H9 (cell line): ENCODE measurements at regions not wholly inside any gene's neighbourhood (a gene's known extent, or its start where the extent isn't known, plus 50 kb on each side); places are given as distances from the start of the nearest gene placed in this dataset.

ENCODE experiments used
- DNase-seq: peaks from one replicate; pipeline ENCODE4 v3.0.0-alpha.2; 2017
- H2AFZ ChIP-seq: one replicate; pipeline ENCODE4 v1.6.1; 2013; ENCODE audit warnings: mild to moderate bottlenecking, low read length, control low read depth, moderate library complexity
- H2AK5ac ChIP-seq: 2 replicates; pipeline ENCODE4 v1.6.1; 2013; ENCODE audit warnings: low read length, control low read depth, mixed read lengths; ENCODE audit not compliant: insufficient read length
- H2BK120ac ChIP-seq: one replicate; pipeline ENCODE4 v1.6.1; 2013; ENCODE audit warnings: low read depth, mild to moderate bottlenecking, low read length, control low read depth, inconsistent platforms; ENCODE audit not compliant: poor library complexity, severe bottlenecking
- H2BK12ac ChIP-seq: 2 replicates; pipeline ENCODE4 v1.6.1; 2013; ENCODE audit warnings: low read length, control low read depth, mixed read lengths, low read depth; ENCODE audit not compliant: insufficient read length
- H2BK15ac ChIP-seq: 2 replicates; pipeline ENCODE4 v1.6.1; 2013; ENCODE audit warnings: low read depth, low read length, control low read depth
- H2BK20ac ChIP-seq: one replicate; pipeline ENCODE4 v1.6.1; 2013; ENCODE audit warnings: low read depth, mild to moderate bottlenecking, low read length, control low read depth, inconsistent platforms; ENCODE audit not compliant: poor library complexity, severe bottlenecking
- H2BK5ac ChIP-seq: 2 replicates; pipeline ENCODE4 v1.6.1; 2013; ENCODE audit warnings: low read length, control low read depth, mixed read lengths; ENCODE audit not compliant: insufficient read length
- H3K14ac ChIP-seq: 2 replicates; pipeline ENCODE4 v1.6.1; 2013; ENCODE audit warnings: low read length, control low read depth; ENCODE audit not compliant: insufficient read depth
- H3K18ac ChIP-seq: 2 replicates; pipeline ENCODE4 v1.6.1; 2013; ENCODE audit warnings: low read depth, mild to moderate bottlenecking, mixed read lengths, low read length, control low read depth; ENCODE audit not compliant: insufficient read length
- H3K23ac ChIP-seq: 2 replicates; pipeline ENCODE4 v1.6.1; 2013; ENCODE audit warnings: low read length, control low read depth, mixed read lengths, low read depth; ENCODE audit not compliant: insufficient read length
- H3K23me2 ChIP-seq: 2 replicates; pipeline ENCODE4 v1.6.1; 2013; ENCODE audit warnings: low read depth, mild to moderate bottlenecking, mixed read lengths, low read length, control low read depth; ENCODE audit not compliant: insufficient read length, poor library complexity, severe bottlenecking
- H3K27ac ChIP-seq: 2 replicates; pipeline ENCODE4 v1.5.1; 2013; ENCODE audit warnings: low read length, control low read depth, mixed read lengths, low read depth; ENCODE audit not compliant: insufficient read length
- H3K27me3 ChIP-seq: 2 replicates; pipeline ENCODE4 v1.6.1; 2013; ENCODE audit warnings: low read length, control low read depth, inconsistent platforms; ENCODE audit not compliant: insufficient read depth
- H3K4ac ChIP-seq: 2 replicates; pipeline ENCODE4 v1.6.1; 2013; ENCODE audit warnings: low read depth, mild to moderate bottlenecking, control low read depth, inconsistent platforms, low read length, moderate library complexity
- H3K4me1 ChIP-seq: 2 replicates; pipeline ENCODE4 v1.6.1; 2013; ENCODE audit warnings: low read length, control low read depth, inconsistent platforms; ENCODE audit not compliant: insufficient read depth
- H3K4me2 ChIP-seq: 2 replicates; pipeline ENCODE4 v1.6.1; 2013; ENCODE audit warnings: low read length, control low read depth, mixed read lengths; ENCODE audit not compliant: insufficient read length, insufficient read depth
- H3K56ac ChIP-seq: 2 replicates; pipeline ENCODE4 v1.6.1; 2013; ENCODE audit warnings: low read depth, mild to moderate bottlenecking, mixed read lengths, low read length, control low read depth; ENCODE audit not compliant: insufficient read length
- H3K79me1 ChIP-seq: 2 replicates; pipeline ENCODE4 v1.6.1; 2013; ENCODE audit warnings: low read depth, mild to moderate bottlenecking, moderate library complexity, low read length, control low read depth, inconsistent platforms; ENCODE audit not compliant: insufficient read depth, poor library complexity, severe bottlenecking
- H3K79me2 ChIP-seq: 2 replicates; pipeline ENCODE4 v1.6.1; 2013; ENCODE audit warnings: low read length, control low read depth, inconsistent platforms; ENCODE audit not compliant: insufficient read depth
- H3K9ac ChIP-seq: 2 replicates; pipeline ENCODE4 v1.6.1; 2013; ENCODE audit warnings: low read length, control low read depth, mixed read lengths; ENCODE audit not compliant: insufficient read length; ENCODE audit errors: extremely low read depth
- H3K9me3 ChIP-seq: one replicate; pipeline ENCODE4 v1.6.1; 2013; ENCODE audit warnings: low read depth, low read length, inconsistent platforms; ENCODE audit not compliant: control insufficient read depth
- H3T11ph ChIP-seq: one replicate; pipeline ENCODE4 v1.6.1; 2013; ENCODE audit warnings: mild to moderate bottlenecking, low read length, control low read depth, inconsistent platforms
- H4K20me1 ChIP-seq: one replicate; pipeline ENCODE4 v1.6.1; 2013; ENCODE audit not compliant: control insufficient read depth, insufficient read length, insufficient read depth
- H4K5ac ChIP-seq: 2 replicates; pipeline ENCODE4 v1.6.1; 2013; ENCODE audit warnings: low read depth, mild to moderate bottlenecking, mixed read lengths, low read length, control low read depth; ENCODE audit not compliant: insufficient read length
- H4K8ac ChIP-seq: replicated peaks from 2 replicates; pipeline ENCODE4 v1.6.1; 2013; ENCODE audit warnings: low read length, control low read depth, mixed read lengths, low read depth; ENCODE audit not compliant: insufficient read length
- H4K91ac ChIP-seq: 2 replicates; pipeline ENCODE4 v1.6.1; 2013; ENCODE audit warnings: low read depth, mild to moderate bottlenecking, moderate library complexity, mixed read lengths, low read length, control low read depth; ENCODE audit not compliant: insufficient read length
- H3K27ac Mint-ChIP-seq, 3 experiments: 2 replicates in 2 of 3; 3 replicates in 1 of 3; pipeline ENCODE4 v1.8.0; 2020 to 2021; ENCODE audit warnings: mixed read lengths in 3 of 3, mild to moderate bottlenecking in 1 of 3, moderate library complexity in 1 of 3
- H3K27me3 Mint-ChIP-seq: 2 replicates; pipeline ENCODE4 v1.8.0; 2021; ENCODE audit warnings: low read depth, mild to moderate bottlenecking, moderate library complexity, mixed read lengths
- H3K36me3 Mint-ChIP-seq, 3 experiments: 2 replicates in 2 of 3; 3 replicates in 1 of 3; pipeline ENCODE4 v1.8.0; 2020 to 2021; ENCODE audit warnings: low read depth in 3 of 3, mixed read lengths in 3 of 3; ENCODE audit not compliant: insufficient read depth in 1 of 3
- H3K4me1 Mint-ChIP-seq, 2 experiments: 2 replicates each; pipeline ENCODE4 v1.8.0; 2020; ENCODE audit warnings: mixed read lengths in 2 of 2
- H3K4me3 Mint-ChIP-seq, 2 experiments: 2 replicates in 1 of 2; 3 replicates in 1 of 2; pipeline ENCODE4 v1.8.0; 2020 to 2021; ENCODE audit warnings: mild to moderate bottlenecking in 2 of 2, mixed read lengths in 2 of 2, moderate library complexity in 1 of 2
- H3K9me3 Mint-ChIP-seq, 2 experiments: 2 replicates in 1 of 2; 3 replicates in 1 of 2; pipeline ENCODE4 v1.8.0; 2020; ENCODE audit warnings: mild to moderate bottlenecking in 2 of 2, mixed read lengths in 2 of 2, moderate library complexity in 1 of 2
- CTCF ChIP-seq: fragments of 200-600 bp; sonication (generic); conservative IDR thresholded peaks from 3 replicates; pipeline ENCODE4 v1.8.0; 2021; ENCODE audit warnings: antibody characterized with exemption, mild to moderate bottlenecking
- WGBS: extraction: QIAGEN DNeasy Blood & Tissue Kit; methylation state at CpG from one replicate; pipeline ENCODE4 v1.1.7; 2013; ENCODE audit warnings: missing lambda C conversion rate, low lambda C conversion rate, mixed read lengths; ENCODE audit not compliant: insufficient read length; ENCODE audit errors: extremely low coverage; 5-methylcytosine and 5-hydroxymethylcytosine counted together

- no peak overlapping the region for H3K4ac ChIP-seq
Observed at GRCh38 chr2:237184919-237185552, 99.3 kb downstream of the COPS8 start.

More at GRCh38 chr2:237184919-237185552, 99.3 kb downstream of the COPS8 start:
- Mint-ChIP-seq H3K9me3 (peaks cover 0 to 2% of the 10 kb centered on the region in 2 experiments; a peak in 1 of 5 replicates), H3K36me3 (no peaks in the 10 kb centered on the region), H3K4me3 (no peak overlapping the region), H3K27ac (no peak overlapping the region), H3K4me1 (peaks cover 2 to 7% of the 10 kb centered on the region in 2 experiments), H3K27me3 (peaks cover 7% of the 10 kb centered on the region)
- Histone ChIP-seq H3K23ac (no peak overlapping the region), H4K91ac (no peak overlapping the region), H3T11ph (no peak overlapping the region), H3K23me2 (no peaks in the 10 kb centered on the region), H3K27me3 (no peaks in the 10 kb centered on the region; the same call in 1 of the 2 replicates), H3K4me1 (no peaks in the 10 kb centered on the region), H3K56ac (no peak overlapping the region), H2BK12ac (no peak overlapping the region), H3K18ac (no peak overlapping the region), H2AFZ (no peak overlapping the region), H4K8ac (no peak overlapping the region), H2AK5ac (no peak overlapping the region), H3K4me2 (no peak overlapping the region), H3K27ac (no peak overlapping the region), H3K79me1 (no peaks in the 10 kb centered on the region), H3K79me2 (no peaks in the 10 kb centered on the region), H2BK20ac (no peak overlapping the region), H3K9ac (no peak overlapping the region), H2BK15ac (no peak overlapping the region), H2BK5ac (no peak overlapping the region), H4K20me1 (no peaks in the 10 kb centered on the region), H3K14ac (no peak overlapping the region), H4K5ac (no peak overlapping the region), H3K9me3 (no peaks in the 10 kb centered on the region), H2BK120ac (no peak overlapping the region)
- DNase-seq, result no peak
- no CpG with 5 or more reads among the region's 9 CpGs for WGBS
- no peak for TF ChIP-seq CTCF
